ENCODE measurements at regions not wholly inside any gene's neighbourhood (a gene's known extent, or its start where the extent isn't known, plus 50 kb on each side); places are given as distances from the start of the nearest gene placed in this dataset.

GRCh38 chr22:48182846-48183805 lies 1420.7 kb downstream of the TBC1D22A start:
- Histone ChIP-seq H2BK5ac (ENCODE audit: low read depth, low read length, poor library complexity, severe bottlenecking) (no peak overlapping the region), H2AK9ac (replicated peaks; ENCODE audit: low read depth, low read length, poor library complexity) (no peak overlapping the region), H2BK120ac (ENCODE audit: low read depth, low read length) (no peak overlapping the region), H2AFZ (replicated peaks; ENCODE audit: low read length, poor library complexity) (no peak overlapping the region), H3K56ac (ENCODE audit: extremely low read depth, insufficient read depth, low read length) (no peak overlapping the region), H3K14ac (replicated peaks; ENCODE audit: low read depth, low read length) (no peak overlapping the region), H3K27ac (ENCODE audit: insufficient read depth, low read length) (no peak overlapping the region), H3K79me1 (ENCODE audit: low read depth in 1 of 2, low read length in 2 of 2) (no peaks in the 10 kb centered on the region), H2BK15ac (ENCODE audit: low read depth, low read length) (no peak overlapping the region), H3K23ac (ENCODE audit: low read depth, low read length) (no peak overlapping the region), H3K4me3 (ENCODE audit: insufficient read depth, low read depth, low read length) (no peak overlapping the region), H4K20me1 (ENCODE audit: insufficient read depth, low read length) (no peaks in the 10 kb centered on the region), H4K8ac (ENCODE audit: low read depth in 2 of 2, low read length in 2 of 2) (no peak overlapping the region), H4K91ac (ENCODE audit: insufficient read depth, low read depth, low read length) (no peak overlapping the region), H3K4me2 (ENCODE audit: low read depth, low read length) (no peak overlapping the region), H3K36me3 (ENCODE audit: control insufficient read depth, insufficient read depth, low read length) (no peaks in the 10 kb centered on the region), H2AK5ac (ENCODE audit: low read depth, low read length) (no peak overlapping the region), H3K9ac (ENCODE audit: low read depth, low read length) (no peak overlapping the region), H2BK20ac (ENCODE audit: low read depth, low read length) (no peak overlapping the region), H4K5ac (ENCODE audit: low read depth, low read length) (no peak overlapping the region), H3K4me1 (ENCODE audit: control insufficient read depth, insufficient read depth, low read length) (no peaks in the 10 kb centered on the region), H3K4ac (ENCODE audit: low read depth, low read length) (no peak overlapping the region), H3K9me3 (ENCODE audit: control insufficient read depth, insufficient read depth, low read length) (peaks cover 71% of the 10 kb centered on the region), H3K9me1 (ENCODE audit: insufficient read depth, low read length) (no peaks in the 10 kb centered on the region), H3K18ac (ENCODE audit: low read depth, low read length) (no peak overlapping the region), H3K27me3 (ENCODE audit: control insufficient read depth, insufficient read depth, low read length) (no peaks in the 10 kb centered on the region)
- TF ChIP-seq MXI1 (IDR thresholded peaks at IDR 0.05; ENCODE audit: borderline replicate concordance, low read depth, low read length) = no peak
- BruUV-seq (replicated peaks) = no TSS peak
- dilution Hi-C loops (cut with HindIII; ENCODE audit: low sequenced_read_pairs, unreplicated experiment) (no loop called here), intact Hi-C loops (cut with micrococcal nuclease) (no loop called here), in situ Hi-C loops (cut with MboI; ENCODE audit: low sequenced_read_pairs) (no loop called here)
- 48% methylated on average over 11 of the region's 25 CpGs; no CpG with 5 or more reads in 1 of the 2 experiments for WGBS, 2 experiments (ENCODE audit: extremely low coverage in 2 of 2, insufficient read length in 1 of 2)
- ChIA-PET CTCF (no interaction called here), POLR2A (ENCODE audit: unreplicated experiment) (no interaction called here)
- ATAC-seq (ENCODE audit: low read depth) (no peak), DNase-seq (no peak)

Measured in IMR-90 (cell line).